Panc1 (cell line): ENCODE measurements at regions not wholly inside any gene's neighbourhood (a gene's known extent, or its start where the extent isn't known, plus 50 kb on each side); places are given as distances from the start of the nearest gene placed in this dataset.

Experiments used
- ATAC-seq: fragments of 200-7000 bp; cut with Tn5 transposase; 2 replicates; pipeline ENCODE4 v1.9.1; 2020; ENCODE audit warnings: mild to moderate bottlenecking, moderate library complexity
- BruUV-seq: library from RNA; stranded (reverse); fragments of 400-500 nt; replicated peaks from 2 replicates; lab custom pipeline; 2021; lab: Mats Ljungman, UMichigan
- CTCF ChIA-PET: fragments of 300-600 bp; sonication (Branson Sonifier 250); formaldehyde crosslinking; loops from one replicate; lab custom pipeline; 2022; ENCODE audit warnings: antibody characterized with exemption; lab: Charles Lee
- POLR2A ChIA-PET: fragments of 300-600 bp; sonication (Branson Sonifier 250); formaldehyde crosslinking; loops from one replicate; lab custom pipeline; 2022; ENCODE audit warnings: antibody characterized with exemption; lab: Charles Lee
- DNase-seq: peaks from one replicate; pipeline ENCODE4 v3.0.0-alpha.2; 2010; ENCODE audit warnings: low read depth, low spot score
- H3K27ac ChIP-seq: 2 replicates; pipeline ENCODE4 v1.5.1; 2011; ENCODE audit warnings: mild to moderate bottlenecking, low read length, inconsistent platforms
- H3K27me3 ChIP-seq: fragments of 200-500 bp; sonication (Bioruptor generic); 2 replicates; pipeline ENCODE4 v1.6.0; 2014; ENCODE audit warnings: low read length, inconsistent platforms; ENCODE audit not compliant: control insufficient read depth, insufficient read depth
- H3K36me3 ChIP-seq: fragments of 200-500 bp; sonication (Bioruptor generic); 2 replicates; pipeline ENCODE4 v1.5.1; 2014; ENCODE audit warnings: inconsistent platforms, mild to moderate bottlenecking, low read length, moderate library complexity; ENCODE audit not compliant: control insufficient read depth, insufficient read depth
- H3K4me1 ChIP-seq: 2 replicates; pipeline ENCODE4 v1.5.1; 2011; ENCODE audit warnings: inconsistent platforms, mild to moderate bottlenecking, low read length, moderate library complexity; ENCODE audit not compliant: control insufficient read depth, insufficient read depth
- H3K4me3 ChIP-seq, 2 experiments: 2 replicates each; pipeline ENCODE4 v1.5.1; 2011 to 2012; ENCODE audit warnings: low read depth in 2 of 2, low read length in 2 of 2, mild to moderate bottlenecking in 2 of 2, inconsistent platforms in 1 of 2, moderate library complexity in 1 of 2
- H3K9me3 ChIP-seq: fragments of 200-500 bp; sonication (Bioruptor generic); 2 replicates; pipeline ENCODE4 v1.5.1; 2014; ENCODE audit warnings: low read depth, mild to moderate bottlenecking, inconsistent platforms, low read length, moderate library complexity; ENCODE audit not compliant: control insufficient read depth, insufficient read depth
- POLR2AphosphoS5 ChIP-seq: IDR thresholded peaks from 2 replicates; pipeline ENCODE4 v1.6.1; 2012; ENCODE audit warnings: mild to moderate bottlenecking, low read depth, low read length, moderate library complexity
- REST ChIP-seq, 2 experiments: IDR thresholded peaks; 2 replicates each; pipeline ENCODE4 v1.6.1; 2011 to 2012; ENCODE audit warnings: low read depth in 2 of 2, control low read depth in 1 of 2, low read length in 1 of 2, mild to moderate bottlenecking in 1 of 2, moderate library complexity in 1 of 2; ENCODE audit not compliant: insufficient read depth in 1 of 2
- SIN3A ChIP-seq: IDR thresholded peaks from 2 replicates; pipeline ENCODE4 v1.6.1; 2012; ENCODE audit warnings: low read depth, mild to moderate bottlenecking, low read length, moderate library complexity, borderline replicate concordance; ENCODE audit not compliant: insufficient read depth
- TCF7L2 ChIP-seq: IDR thresholded peaks from 2 replicates; pipeline ENCODE4 v1.6.1; 2011; ENCODE audit warnings: mild to moderate bottlenecking, low read depth, low read length, inconsistent platforms
- in situ Hi-C: cut with HindIII; loops from 2 replicates; pipeline ENCODE4 v1.10.0; 2016; ENCODE audit warnings: low sequenced_read_pairs, low pct_unique_long_range_greater_than_20kb
- intact Hi-C: fragments of 100-400 bp; cut with micrococcal nuclease; formaldehyde crosslinking; loops from one replicate; pipeline ENCODE4 v1.10.0; 2022; ENCODE audit not compliant: unreplicated experiment
- TF ChIP-seq, protein P1 (sequence below): fragments of 450-650 bp; IDR thresholded peaks from 2 replicates; pipeline ENCODE4 v1.5.1; 2017; ENCODE audit warnings: mild to moderate bottlenecking

GRCh38 chr1:38198099-38198498 is 151.5 kb upstream of the POU3F1 start:
- BruUV-seq, result no TSS peak
- TF ChIP-seq, protein P1, sequence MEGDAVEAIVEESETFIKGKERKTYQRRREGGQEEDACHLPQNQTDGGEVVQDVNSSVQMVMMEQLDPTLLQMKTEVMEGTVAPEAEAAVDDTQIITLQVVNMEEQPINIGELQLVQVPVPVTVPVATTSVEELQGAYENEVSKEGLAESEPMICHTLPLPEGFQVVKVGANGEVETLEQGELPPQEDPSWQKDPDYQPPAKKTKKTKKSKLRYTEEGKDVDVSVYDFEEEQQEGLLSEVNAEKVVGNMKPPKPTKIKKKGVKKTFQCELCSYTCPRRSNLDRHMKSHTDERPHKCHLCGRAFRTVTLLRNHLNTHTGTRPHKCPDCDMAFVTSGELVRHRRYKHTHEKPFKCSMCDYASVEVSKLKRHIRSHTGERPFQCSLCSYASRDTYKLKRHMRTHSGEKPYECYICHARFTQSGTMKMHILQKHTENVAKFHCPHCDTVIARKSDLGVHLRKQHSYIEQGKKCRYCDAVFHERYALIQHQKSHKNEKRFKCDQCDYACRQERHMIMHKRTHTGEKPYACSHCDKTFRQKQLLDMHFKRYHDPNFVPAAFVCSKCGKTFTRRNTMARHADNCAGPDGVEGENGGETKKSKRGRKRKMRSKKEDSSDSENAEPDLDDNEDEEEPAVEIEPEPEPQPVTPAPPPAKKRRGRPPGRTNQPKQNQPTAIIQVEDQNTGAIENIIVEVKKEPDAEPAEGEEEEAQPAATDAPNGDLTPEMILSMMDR, result no peak
- TF ChIP-seq TCF7L2, result no peak
- TF ChIP-seq REST (IDR thresholded peaks at IDR 0.05; ENCODE audit: insufficient read depth in 1 of 2, low read depth in 2 of 2, low read length in 1 of 2), result no peak
- TF ChIP-seq POLR2AphosphoS5, result no peak
- TF ChIP-seq SIN3A, result no peak
- in situ Hi-C loops (no loop called here), intact Hi-C loops (no loop called here)
- no peak for ATAC-seq
- Histone ChIP-seq H3K9me3 (0 out of 2 replicates have a peak, but pooled peaks cover 3% of the 10 kb centered on the region), H3K27ac (no peak overlapping the region), H3K27me3 (peaks cover 2% of the 10 kb centered on the region; the same call in 1 of the 2 replicates), H3K36me3 (no peaks in the 10 kb centered on the region), H3K4me3 (no peak overlapping the region), H3K4me1 (no peaks in the 10 kb centered on the region)
- ChIA-PET CTCF (no interaction called here), POLR2A (no interaction called here)
- DNase-seq, result no peak

- DNase-seq (no peak), ATAC-seq (no peak)
- in situ Hi-C loops, result no loop called here
- intact Hi-C loops, result no loop called here
- BruUV-seq, result no TSS peak
- Histone ChIP-seq H3K4me1 (no peaks in the 10 kb centered on the region), H3K27me3 (peaks cover 2% of the 10 kb centered on the region; the same call in 1 of the 2 replicates), H3K27ac (no peak overlapping the region), H3K4me3 (no peak overlapping the region), H3K36me3 (no peaks in the 10 kb centered on the region), H3K9me3 (0 out of 2 replicates have a peak, but pooled peaks cover 3% of the 10 kb centered on the region)
- TF ChIP-seq SIN3A (no peak), REST (IDR thresholded peaks at IDR 0.05; ENCODE audit: insufficient read depth in 1 of 2, low read depth in 2 of 2, low read length in 1 of 2) (no peak), TCF7L2 (no peak), POLR2AphosphoS5 (no peak)
- TF ChIP-seq, protein P1, result no peak
- POLR2A ChIA-PET, result no interaction called here
- CTCF ChIA-PET, result no interaction called here
Observed at GRCh38 chr1:38197312-38198061, 150.9 kb upstream of the POU3F1 start.
